ENCODE measurements at regions not wholly inside any gene's neighbourhood (a gene's known extent, or its start where the extent isn't known, plus 50 kb on each side); places are given as distances from the start of the nearest gene placed in this dataset.

GRCh38 chr6:113653275-113653674, 203.9 kb upstream of the MARCKS start:
- Histone ChIP-seq H3K4me3 (ENCODE audit: low read depth, low read length) (no peak overlapping the region), H3K27me3 (ENCODE audit: insufficient read depth, low read depth, severe bottlenecking) (no peaks in the 10 kb centered on the region), H3K9me3 (ENCODE audit: severe bottlenecking) (no peaks in the 10 kb centered on the region), H3K36me3 (no peaks in the 10 kb centered on the region), H3K27ac (no peak overlapping the region)
- TF ChIP-seq CTCF (IDR thresholded peaks at IDR 0.05; ENCODE audit: low read depth, low read length): no peak
- DNase-seq: no peak

DNA sequence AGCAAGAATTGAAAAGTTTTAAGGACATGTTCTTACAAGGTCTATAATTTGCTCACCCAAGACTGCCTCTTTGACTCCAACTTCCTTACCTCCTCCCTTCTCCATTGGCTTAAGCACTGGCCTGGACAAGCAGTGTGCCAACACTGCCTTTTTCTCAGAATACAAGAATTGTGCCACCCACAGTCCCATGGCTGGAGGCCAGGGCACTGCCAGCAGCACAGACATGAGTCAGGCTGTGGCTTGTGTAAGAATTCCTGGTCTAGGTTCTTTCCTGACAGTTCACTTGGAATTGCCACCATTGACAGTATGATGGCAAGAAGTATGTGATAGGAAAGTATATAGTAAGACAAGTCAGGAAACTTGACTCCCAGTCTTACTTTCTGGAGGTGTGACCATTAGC, 202.7 kb upstream of the MARCKS start:
- no peak for DNase-seq
- Histone ChIP-seq H3K27ac (no peak overlapping the region), H3K36me3 (no peaks in the 10 kb centered on the region), H3K9me3 (ENCODE audit: severe bottlenecking) (no peaks in the 10 kb centered on the region), H3K27me3 (ENCODE audit: insufficient read depth, low read depth, severe bottlenecking) (no peaks in the 10 kb centered on the region), H3K4me3 (ENCODE audit: low read depth, low read length) (no peak overlapping the region)
- no peak for TF ChIP-seq CTCF (IDR thresholded peaks at IDR 0.05; ENCODE audit: low read depth, low read length)

GRCh38 chr6:113655761-113656160, 201.4 kb upstream of the MARCKS start:
- TF ChIP-seq CTCF (IDR thresholded peaks at IDR 0.05; ENCODE audit: low read depth, low read length): no peak
- H3K27ac ChIP-seq: no peak overlapping the region
- no peaks in the 10 kb centered on the region for H3K27me3 ChIP-seq (ENCODE audit: insufficient read depth, low read depth, severe bottlenecking)
- H3K36me3 ChIP-seq: no peaks in the 10 kb centered on the region
- no peaks in the 10 kb centered on the region for H3K9me3 ChIP-seq (ENCODE audit: severe bottlenecking)
- no peak overlapping the region for H3K4me3 ChIP-seq (ENCODE audit: low read depth, low read length)
- no peak for DNase-seq

DNA sequence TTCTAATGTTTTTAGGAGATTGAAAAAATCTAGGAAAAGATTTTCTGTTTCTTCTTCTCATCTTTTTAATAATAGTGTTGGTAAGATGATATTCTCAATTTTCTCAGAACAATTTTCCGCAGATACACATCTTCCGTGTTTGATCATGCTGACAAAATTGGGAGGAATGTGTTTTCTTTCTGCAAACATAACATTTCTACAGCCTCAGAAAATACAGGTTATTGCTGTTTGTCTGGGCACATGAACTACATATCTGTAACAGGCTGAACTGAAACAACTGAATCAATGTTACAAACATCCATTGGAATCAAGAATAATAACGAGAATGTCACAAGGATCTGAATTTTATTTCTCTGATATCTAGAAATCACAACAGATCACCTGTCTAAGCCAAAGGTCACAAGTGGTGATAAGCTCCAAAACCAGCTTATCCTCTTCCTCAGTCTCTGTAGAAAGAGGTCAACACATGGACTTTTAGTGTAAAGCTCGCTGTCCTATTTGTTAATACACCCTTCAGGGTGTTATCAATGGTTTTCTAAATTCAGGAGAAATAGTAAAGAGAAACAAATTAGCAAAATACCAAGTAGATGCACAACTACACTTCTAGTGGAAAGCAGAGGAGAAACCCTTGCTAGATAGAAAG, 197.3 kb upstream of the MARCKS start:
- H3K27me3 ChIP-seq (ENCODE audit: insufficient read depth, low read depth, severe bottlenecking): no peaks in the 10 kb centered on the region
- DNase-seq: no peak
- H3K9me3 ChIP-seq (ENCODE audit: severe bottlenecking): no peaks in the 10 kb centered on the region
- no peak overlapping the region for H3K4me3 ChIP-seq (ENCODE audit: low read depth, low read length)
- H3K27ac ChIP-seq: no peak overlapping the region
- no peaks in the 10 kb centered on the region for H3K36me3 ChIP-seq
- no peak for TF ChIP-seq CTCF (IDR thresholded peaks at IDR 0.05; ENCODE audit: low read depth, low read length)

- no peak for DNase-seq
- H3K4me3 ChIP-seq (ENCODE audit: low read depth, low read length): no peak overlapping the region
- no peak overlapping the region for H3K27ac ChIP-seq
- no peak for TF ChIP-seq CTCF (IDR thresholded peaks at IDR 0.05; ENCODE audit: low read depth, low read length)
- H3K9me3 ChIP-seq (ENCODE audit: severe bottlenecking): no peaks in the 10 kb centered on the region
- no peaks in the 10 kb centered on the region for H3K36me3 ChIP-seq
- no peaks in the 10 kb centered on the region for H3K27me3 ChIP-seq (ENCODE audit: insufficient read depth, low read depth, severe bottlenecking)
Observed at GRCh38 chr6:113660819-113661218, 196.3 kb upstream of the MARCKS start.

DNA sequence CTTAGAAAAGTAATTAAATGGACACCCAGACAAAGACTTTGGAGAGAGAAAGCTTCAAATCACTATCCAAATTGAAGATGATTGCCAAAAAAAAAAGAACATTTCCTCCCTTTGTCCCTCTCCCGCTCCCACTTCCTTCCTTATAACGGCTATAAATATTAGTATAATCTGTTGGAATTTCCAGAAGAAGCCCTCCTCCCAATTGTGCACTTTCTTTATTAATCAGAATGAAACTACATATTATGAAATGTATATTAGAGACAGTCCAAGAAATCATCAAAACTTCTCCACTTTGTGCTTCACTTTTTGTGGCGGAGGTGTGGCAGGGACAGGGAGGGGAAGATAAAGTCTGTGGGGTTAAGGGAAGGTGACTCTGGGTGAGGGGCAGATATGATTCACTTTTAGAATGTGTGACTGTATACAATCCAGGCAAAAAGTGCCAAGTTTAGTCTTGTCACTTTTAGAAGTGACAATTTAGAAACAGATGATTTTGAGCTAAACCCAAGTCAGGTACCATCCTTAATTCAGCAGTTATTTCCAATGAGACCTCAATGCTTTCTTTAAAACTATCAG, 195.0 kb upstream of the MARCKS start:
- no peak for TF ChIP-seq CTCF (IDR thresholded peaks at IDR 0.05; ENCODE audit: low read depth, low read length)
- Histone ChIP-seq H3K4me3 (ENCODE audit: low read depth, low read length) (no peak overlapping the region), H3K36me3 (no peaks in the 10 kb centered on the region), H3K27me3 (ENCODE audit: insufficient read depth, low read depth, severe bottlenecking) (no peaks in the 10 kb centered on the region), H3K9me3 (ENCODE audit: severe bottlenecking) (no peaks in the 10 kb centered on the region), H3K27ac (no peak overlapping the region)
- DNase-seq: no peak

Measured in WERI-Rb-1 (cell line).